CD4-positive, alpha-beta T cell treated with Interleukin-2 at 100 ng/mL for 4 hours (primary cell): ENCODE measurements at regions not wholly inside any gene's neighbourhood (a gene's known extent, or its start where the extent isn't known, plus 50 kb on each side); places are given as distances from the start of the nearest gene placed in this dataset.

Experiments
- DNase-seq: peaks from one replicate; pipeline ENCODE4 v3.0.0-alpha.2; 2020; ENCODE audit warnings: low spot score

DNA sequence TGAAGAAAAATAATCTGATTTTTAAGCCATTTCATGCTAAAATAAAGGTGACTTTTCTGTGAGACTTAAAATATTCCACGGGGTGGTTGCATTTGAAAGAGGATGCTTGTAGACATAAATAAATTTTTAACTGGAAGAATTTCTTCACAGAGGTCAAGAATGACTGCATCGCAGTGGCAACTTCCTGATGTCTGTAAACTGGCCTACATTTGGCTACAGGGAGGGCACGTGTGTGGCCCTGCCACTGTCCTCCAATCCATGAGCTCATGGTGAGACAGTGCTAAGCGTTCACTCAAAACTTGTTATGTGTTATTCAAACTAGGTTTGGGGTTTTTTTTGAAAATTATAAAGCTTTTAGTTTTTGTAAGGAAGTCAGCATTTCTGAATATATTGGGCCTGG, 1089.3 kb downstream of the EFNB2 start:
- DNase-seq: no peak

DNA sequence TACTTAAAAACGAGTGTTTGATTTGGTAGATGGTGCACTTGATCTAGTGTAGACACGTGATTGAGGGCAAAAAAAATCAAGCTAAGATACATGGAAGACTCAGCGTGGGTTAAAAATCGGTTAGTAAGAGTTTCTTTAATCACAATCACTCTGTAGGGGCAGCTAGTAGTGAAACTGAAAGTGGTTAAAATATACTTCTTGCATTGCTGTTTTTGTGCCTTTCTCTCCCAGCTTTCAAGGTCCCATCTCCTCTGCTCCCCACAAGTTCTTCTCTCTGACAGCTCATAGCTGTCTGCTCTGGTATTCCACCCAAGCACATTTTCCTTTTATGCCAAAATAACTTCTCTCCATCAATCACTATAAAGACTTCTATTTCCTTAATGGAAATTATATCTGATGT, 1089.7 kb downstream of the EFNB2 start:
- no peak for DNase-seq

DNA sequence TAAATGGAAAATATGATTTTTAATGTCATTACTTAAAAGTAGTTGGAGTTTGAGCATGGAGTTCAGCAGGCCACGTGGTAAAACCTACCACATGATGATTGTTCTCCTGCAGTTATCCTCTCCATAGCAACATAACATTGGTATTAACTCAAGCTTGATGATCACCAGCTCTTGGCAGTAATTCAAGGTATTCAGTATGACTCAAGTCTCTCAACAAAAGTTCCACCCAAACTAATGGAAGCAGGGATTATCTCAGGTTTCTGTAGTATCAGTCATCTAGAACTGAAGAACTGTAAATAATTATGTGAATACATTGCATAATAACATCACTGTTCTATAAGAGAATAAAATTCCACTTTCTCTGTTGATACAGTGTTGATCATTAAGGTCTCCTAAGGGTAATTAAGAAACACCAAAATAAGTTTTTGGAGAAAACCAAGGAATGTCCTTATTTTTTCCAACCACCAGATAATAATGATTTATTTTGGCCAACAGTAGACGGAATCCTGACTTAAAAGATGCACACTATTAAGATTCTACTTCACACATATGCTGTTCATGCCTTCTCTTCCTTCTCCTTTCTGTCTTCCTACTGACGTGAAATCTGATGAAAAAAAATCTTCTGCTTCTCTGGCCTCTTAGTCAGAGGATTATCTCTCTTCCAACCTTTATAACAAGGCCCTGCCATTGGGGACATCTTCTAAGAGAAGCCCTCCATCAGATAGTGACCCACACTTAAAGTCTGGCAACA, 1092.3 kb downstream of the EFNB2 start:
- DNase-seq: no peak

DNA sequence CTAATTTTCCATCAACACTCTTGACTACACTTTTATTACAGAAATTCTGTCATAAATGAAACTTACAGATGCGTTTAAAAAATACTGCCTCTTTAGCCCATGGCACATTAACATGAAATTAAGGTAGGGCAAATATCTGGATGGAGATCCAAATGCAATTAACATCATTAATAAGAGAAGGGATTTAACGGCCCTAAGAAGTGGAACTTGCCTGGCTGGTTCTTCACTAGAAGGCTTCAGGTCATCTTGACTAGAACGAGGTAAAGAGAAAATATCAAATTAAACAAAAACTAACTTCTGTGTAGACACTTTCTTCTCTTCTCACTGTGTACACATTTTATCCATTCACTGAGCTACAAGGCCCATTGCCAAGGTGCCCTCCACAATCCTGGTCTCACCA, 1093.4 kb downstream of the EFNB2 start:
- no peak for DNase-seq

DNA sequence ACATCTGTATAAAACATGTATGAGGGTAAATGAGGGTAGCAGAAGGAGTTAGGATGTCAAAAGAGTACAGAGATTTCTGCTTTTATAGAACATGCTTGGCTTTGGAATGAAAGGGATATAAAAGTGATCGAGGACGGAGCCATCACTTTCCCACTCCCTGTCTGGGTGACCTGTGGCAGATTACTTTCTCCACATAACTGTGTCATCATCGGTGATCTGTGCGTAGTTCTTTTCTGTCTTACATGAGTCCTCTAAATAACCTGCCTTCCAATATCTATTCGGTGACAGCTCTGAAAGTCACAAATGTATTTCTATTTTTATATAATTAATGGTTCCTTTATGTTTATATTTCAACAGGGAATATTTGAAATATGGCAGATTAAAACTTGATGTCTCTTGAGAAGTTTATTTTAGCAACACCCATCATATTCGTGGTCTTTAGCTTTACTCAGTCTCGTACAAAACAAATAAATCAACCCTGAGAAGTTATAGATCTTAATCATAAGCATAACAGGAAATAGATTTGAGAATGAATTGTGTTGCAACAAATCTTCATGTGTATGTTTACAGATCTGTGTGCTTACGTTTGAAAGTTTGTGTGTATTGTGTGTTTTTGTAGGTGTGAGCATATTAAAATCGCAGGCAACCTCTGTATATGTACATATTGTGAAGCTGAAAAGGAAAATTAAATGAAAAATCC, 1094.3 kb downstream of the EFNB2 start:
- no peak for DNase-seq

DNA sequence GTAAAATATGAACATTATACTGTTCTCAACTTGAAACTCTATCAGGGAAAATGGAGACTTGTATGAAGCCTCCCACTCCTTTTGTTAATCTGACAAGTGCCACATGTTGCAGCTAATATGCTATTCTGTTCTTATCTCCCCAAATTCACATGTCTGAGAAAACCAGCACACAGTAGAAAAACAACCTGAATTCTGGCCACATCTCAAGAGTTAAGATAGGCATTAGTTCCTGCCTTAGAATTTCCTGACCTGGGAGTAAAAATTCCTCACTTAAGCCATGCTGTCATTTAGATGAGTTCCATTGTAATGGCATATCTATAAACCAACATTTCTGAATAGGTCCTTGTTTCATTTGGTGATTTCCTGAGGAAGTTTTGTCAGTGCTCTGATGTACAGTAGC, 1098.5 kb downstream of the EFNB2 start:
- DNase-seq: no peak

DNA sequence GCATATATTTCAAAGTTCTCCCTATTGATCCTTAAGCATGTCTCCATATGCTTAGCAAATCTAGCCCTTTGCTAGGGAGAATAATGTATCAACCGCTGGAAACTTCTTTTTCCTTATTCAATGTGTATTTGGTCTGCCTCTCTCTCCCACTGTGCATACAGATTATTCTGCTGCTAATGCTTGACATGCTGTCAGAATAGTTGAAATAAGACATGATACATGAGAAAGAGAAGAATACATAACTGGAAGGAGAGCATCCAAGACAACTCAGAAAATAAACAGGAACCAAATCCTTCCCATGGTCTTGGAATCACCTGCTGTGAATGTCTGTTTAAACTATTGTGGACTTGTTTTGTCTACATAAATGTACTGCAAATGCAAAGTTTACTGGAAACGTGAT, 1103.0 kb downstream of the EFNB2 start:
- DNase-seq: no peak

DNA sequence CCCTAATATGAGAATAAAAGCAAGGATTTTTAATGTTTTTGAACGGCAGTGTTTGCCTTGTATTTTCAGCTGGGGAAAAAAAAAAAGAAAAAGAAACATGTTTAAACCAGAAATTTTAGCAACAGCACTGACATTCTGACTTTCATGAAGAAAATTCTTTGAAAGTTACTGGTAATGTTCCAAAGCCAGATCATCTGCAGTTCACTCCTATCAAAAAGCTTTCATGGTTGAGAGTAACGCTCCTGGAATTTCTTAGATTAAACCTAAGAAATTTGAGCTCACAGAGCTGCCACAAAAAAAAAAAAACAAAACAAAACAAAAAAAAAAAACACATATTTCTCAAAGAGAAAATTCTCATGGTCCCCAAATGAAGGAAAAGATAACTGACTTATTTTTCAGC, 1106.7 kb downstream of the EFNB2 start:
- no peak for DNase-seq

DNA sequence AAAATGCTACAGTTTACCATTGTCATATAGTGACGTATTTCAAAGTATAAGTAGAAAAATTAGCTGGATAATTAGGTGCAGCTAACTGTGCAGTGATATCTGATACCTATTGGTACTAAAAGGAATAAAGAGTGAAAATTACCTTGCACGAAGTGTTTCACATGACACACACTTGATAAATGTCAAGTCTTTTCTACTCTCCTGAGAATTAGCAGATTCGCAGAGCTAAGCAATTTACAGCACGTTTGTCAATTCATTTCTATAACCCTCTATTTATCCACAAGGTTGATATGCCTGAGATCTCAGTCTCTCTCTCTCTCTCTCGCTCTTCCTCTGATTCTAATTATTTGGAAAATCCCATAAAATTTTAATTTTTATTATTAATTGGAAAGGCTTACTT, 1109.0 kb downstream of the EFNB2 start:
- DNase-seq: no peak

DNA sequence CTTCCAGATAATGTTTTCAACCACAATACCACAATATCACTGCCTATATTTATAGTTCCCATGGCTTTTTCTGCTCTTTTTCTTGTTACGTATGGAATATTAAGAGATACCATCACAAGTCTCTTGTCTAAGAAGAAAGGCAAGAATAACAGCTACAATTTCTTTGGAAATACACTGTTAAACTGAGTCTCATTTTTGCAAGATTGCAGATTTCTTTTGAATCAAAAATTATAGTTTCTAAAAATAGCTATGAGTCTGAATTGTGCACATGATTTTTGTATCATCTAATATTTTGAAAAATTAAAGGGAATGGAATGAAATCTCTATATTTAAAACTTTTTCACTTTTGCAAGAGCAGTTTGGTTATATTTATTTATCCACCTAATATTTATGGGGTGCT, 1120.8 kb downstream of the EFNB2 start:
- no peak for DNase-seq

DNA sequence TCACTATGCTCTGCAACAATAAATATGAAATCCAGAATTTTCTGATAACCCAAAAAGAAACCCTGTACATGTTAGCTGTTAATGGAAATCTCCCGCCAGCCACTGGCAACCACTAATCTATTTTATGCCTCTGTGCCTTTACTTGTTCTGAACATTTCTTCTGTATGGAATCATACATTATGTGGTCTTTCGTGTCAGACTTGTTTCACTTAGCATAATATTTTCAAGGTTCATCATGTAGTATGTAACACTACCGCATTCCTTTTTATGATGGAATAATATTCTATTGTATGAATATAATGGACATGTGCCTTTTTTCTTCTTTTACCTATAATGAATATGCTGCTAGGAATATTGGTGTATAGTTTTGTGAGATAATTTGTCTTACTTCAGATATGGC, 1123.3 kb downstream of the EFNB2 start:
- DNase-seq: no peak

DNA sequence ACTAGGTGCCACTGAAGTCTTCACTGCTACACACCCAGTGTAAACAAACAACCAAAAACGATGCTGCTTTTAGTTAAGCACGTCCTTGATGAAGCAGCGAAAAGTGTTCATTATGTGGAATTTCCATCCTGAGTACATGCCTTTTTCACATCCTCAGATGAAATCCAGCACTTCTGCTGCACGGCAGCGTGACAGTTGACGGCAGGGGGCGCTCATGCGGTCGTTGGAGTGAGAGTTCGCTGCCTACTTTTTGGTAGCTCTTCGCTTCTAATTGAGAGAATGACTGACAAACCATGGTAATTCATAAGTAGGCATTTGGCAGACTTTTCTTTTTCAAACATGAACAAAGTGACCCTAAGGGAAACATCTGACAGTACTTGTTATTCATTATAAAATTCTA, 1124.9 kb downstream of the EFNB2 start:
- peak; percentile 14 for DNase-seq

DNA sequence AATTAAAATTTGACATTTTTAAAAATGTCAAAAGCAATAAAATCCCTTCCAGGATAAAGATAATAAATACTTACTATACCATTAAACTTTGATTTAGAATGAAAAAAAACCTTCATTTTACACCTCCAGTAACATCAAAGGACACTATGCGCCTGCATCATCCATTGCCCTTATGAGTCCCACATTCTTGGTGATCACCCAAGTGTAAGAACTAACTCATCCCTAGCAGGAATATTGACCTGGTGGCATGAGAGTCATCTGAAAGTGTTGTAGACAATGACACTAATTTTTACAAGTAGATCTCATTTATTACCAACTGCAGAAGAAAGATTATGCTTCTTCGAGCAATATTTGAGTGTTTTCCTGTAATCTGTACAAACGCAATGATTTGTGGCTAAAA, 1128.9 kb downstream of the EFNB2 start:
- DNase-seq: no peak

DNA sequence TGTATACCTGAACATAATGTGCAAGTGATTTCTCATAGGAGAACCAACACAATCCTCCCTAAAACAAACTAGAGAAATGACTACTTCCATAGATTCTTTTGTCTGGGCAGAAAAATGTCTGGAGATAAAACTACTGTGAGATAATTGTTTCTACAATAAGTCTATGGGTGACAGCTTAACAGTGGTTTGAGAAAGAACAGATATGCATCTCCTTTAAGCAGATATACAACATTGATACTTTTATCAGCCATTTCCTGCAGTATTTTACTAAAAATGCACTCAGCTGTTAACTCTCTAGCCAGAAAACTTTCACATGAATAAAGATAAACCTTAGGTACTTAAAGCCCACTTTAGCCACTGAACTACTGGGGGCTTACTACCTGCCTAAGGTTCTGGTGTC, 1132.4 kb downstream of the EFNB2 start:
- no peak for DNase-seq

DNA sequence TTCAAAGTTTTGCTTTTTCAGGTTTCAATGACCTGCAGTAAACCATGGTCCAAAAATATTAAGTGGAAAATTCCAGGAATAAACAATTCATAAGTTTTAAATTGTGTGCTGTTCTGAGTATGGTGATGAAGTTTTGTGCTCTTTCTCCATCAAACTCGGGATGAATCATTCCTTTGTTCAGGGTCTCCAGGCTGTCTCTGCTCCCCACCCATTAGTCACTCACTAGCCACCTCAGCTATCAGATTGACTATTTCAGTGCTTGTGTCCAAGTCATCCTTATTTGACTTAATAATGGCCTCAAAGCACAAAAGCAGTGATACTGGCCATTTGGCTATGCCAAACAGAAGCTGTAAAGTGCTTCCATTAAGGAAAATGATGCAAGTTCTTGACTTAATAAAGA, 1140.4 kb downstream of the EFNB2 start:
- DNase-seq: no peak

DNA sequence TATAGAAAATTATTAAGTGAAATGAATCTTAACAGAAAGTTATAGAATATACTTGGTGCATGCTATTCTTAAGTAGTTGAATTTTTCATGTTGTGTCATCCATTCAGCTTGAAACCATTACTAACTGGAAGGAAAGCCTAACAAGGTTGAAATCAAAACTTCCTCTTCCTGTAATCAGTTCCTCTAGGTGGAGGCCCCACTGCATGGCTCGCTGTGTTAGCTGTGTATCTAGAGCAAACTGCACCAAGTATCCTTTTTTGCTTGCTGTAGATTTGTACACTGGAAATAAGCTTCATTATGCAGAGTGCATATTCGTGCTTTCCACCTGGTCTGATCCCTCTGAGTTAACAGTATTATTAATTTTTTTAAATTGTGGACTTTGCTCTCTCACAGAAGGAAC, 1146.1 kb downstream of the EFNB2 start:
- no peak for DNase-seq

DNA sequence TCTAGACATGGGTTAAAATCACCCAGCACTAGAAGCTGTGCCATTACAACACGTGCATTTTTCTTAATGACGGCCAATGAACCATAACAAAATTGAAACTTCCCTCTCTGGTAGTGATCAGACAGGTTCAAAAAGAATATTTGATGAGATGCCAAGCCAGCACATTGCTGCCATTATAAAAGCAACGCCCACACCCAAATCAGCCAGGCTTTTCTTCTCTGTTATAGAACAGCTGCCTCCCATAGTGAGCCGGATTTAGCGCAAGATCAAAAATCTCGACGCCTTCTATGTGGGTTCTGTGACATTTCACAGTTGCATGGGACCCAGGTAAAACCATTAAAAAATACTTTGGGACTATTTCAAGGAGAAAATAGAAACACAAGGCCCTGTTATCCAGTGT, 1158.0 kb downstream of the EFNB2 start:
- DNase-seq: no peak

DNA sequence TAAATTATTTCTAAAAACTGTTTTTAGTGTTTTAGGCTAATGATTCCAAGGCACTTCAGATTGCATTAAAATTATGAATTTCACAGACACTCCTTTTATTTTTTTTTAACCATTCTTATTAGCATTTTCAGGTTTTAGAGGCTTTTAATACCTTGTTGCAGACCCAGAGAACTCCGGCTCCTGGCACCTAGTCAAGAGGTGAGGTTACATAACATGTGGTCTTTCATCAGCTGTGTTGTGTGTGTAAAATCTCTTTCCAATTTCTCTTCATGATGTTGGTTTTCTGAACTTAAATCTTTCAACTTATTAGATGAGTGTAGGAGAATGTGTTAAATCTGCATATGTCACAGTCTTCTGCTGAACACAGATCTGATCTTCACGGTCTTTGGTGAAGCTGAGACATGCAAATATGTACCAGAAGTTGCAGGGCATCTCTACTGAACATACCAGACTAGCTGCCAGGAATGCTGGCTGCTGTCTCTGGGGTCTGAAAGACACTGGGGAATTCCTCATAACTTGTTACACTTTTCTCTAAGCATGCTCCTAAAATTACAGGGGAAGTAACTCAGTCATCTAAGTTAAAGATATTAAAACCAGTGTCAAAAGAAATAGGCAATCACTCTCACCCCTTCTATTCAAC, 1165.3 kb downstream of the EFNB2 start:
- DNase-seq: no peak

DNA sequence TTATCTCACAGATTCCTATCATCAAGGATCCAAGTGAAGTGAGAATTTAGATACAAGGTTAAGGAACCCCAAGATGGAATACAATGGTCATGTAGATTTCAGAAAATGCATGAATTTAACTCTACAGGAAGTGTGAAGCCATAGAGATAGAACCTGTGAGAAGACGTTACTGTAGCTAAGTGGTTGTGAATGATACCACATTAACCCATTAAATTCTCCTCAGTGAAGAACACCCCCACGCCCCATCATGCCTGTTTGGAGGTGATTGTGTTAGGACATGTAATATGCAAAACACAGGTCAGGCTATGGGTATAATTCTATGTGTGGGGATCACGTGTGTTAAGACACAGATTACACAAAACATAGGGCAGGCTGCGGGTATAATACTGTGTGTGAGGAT, 1166.7 kb downstream of the EFNB2 start:
- DNase-seq: no peak

DNA sequence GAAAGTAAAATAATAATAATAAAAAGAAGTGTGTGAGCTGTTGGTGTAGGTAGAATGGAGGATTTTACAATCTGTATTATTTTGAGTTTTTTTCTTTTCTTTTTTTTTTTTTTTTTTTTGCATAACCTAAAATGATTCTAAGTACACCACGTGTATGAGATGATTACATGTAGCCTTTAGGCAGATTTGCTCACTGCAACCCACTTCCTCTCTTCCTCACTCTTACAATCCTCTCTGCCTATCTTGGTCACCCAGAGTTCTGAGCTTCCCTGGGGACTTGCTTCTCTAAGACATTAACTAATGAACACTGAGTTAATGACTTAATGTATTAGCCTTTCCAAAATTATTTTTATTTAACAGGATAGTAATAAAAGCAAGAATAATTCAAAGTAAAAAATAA, 1169.6 kb downstream of the EFNB2 start:
- no peak for DNase-seq

DNA sequence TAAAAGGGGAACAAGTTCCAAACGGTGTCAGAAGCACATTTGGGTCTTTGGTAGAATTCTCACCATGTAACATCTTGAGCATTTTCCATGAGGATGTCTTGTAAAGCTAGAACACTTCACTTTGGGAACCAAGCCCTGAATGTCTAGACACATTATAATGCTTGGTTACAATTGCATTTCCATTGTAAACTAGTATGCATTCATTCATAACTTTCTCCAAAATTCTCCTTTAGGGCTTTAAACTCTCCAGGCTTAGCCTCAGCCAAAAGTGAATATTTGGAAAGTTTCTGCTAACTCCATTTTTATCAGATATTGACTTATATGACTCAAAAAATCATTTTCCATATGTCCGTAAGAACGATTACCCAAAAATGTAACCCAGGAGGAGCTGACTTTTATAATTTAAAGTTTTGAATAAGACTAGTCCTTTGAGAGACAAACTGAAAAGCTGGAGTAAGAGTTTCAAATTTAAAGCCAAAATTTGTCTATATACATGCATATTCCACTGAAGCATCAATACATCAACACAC, 1170.4 kb downstream of the EFNB2 start:
- DNase-seq: no peak

DNA sequence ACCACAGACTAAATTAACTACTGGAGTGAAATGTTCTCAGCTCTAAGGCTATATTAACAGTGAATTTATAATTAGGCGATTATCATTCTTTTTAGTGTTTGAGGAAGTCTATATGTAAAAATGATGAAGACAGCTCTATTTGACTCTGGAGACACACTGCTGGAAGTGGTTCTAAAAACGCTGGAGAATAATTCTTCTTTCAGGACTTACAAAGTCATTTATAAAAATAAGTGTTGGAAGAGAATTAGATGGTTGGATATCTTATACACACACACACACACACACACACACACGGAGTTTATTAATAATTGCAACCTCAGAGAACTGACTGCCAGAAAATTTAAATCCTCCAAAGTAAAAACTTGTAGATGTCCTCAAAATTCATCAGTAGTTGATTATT, 1171.3 kb downstream of the EFNB2 start:
- no peak for DNase-seq
